ENCODE measurements at regions not wholly inside any gene's neighbourhood (a gene's known extent, or its start where the extent isn't known, plus 50 kb on each side); places are given as distances from the start of the nearest gene placed in this dataset.

DNA sequence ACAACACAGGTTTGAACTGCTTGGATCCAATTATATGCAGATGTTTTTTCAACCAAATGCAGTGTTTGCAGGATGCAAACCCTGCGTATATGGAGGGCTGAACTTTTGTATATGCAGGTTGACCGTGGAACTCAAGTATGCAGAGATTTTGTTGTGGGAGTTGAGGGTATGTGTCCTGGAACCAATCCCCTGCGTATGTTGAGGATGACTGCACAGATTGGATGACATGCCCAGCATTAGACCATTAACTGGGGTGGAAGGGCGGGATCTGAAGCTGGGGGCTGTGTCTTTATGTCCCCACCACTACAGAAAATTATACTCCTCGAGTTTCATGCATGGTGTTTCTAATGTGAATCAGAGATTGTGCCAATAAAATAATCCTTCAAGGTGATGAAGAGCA, 162.2 kb upstream of the RMST start:
- TF ChIP-seq, protein P1, sequence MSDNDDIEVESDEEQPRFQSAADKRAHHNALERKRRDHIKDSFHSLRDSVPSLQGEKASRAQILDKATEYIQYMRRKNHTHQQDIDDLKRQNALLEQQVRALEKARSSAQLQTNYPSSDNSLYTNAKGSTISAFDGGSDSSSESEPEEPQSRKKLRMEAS (IDR thresholded peaks at IDR 0.05): no peak
- TF ChIP-seq, protein P2, sequence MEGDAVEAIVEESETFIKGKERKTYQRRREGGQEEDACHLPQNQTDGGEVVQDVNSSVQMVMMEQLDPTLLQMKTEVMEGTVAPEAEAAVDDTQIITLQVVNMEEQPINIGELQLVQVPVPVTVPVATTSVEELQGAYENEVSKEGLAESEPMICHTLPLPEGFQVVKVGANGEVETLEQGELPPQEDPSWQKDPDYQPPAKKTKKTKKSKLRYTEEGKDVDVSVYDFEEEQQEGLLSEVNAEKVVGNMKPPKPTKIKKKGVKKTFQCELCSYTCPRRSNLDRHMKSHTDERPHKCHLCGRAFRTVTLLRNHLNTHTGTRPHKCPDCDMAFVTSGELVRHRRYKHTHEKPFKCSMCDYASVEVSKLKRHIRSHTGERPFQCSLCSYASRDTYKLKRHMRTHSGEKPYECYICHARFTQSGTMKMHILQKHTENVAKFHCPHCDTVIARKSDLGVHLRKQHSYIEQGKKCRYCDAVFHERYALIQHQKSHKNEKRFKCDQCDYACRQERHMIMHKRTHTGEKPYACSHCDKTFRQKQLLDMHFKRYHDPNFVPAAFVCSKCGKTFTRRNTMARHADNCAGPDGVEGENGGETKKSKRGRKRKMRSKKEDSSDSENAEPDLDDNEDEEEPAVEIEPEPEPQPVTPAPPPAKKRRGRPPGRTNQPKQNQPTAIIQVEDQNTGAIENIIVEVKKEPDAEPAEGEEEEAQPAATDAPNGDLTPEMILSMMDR (IDR thresholded peaks at IDR 0.05 in 2 of 3, conservative IDR thresholded peaks at IDR 0.05 in 1 of 3; ENCODE audit: borderline replicate concordance in 1 of 3, insufficient read depth in 1 of 3, low read depth in 2 of 3, low read length in 2 of 3): no peak
- TF ChIP-seq, protein P3, sequence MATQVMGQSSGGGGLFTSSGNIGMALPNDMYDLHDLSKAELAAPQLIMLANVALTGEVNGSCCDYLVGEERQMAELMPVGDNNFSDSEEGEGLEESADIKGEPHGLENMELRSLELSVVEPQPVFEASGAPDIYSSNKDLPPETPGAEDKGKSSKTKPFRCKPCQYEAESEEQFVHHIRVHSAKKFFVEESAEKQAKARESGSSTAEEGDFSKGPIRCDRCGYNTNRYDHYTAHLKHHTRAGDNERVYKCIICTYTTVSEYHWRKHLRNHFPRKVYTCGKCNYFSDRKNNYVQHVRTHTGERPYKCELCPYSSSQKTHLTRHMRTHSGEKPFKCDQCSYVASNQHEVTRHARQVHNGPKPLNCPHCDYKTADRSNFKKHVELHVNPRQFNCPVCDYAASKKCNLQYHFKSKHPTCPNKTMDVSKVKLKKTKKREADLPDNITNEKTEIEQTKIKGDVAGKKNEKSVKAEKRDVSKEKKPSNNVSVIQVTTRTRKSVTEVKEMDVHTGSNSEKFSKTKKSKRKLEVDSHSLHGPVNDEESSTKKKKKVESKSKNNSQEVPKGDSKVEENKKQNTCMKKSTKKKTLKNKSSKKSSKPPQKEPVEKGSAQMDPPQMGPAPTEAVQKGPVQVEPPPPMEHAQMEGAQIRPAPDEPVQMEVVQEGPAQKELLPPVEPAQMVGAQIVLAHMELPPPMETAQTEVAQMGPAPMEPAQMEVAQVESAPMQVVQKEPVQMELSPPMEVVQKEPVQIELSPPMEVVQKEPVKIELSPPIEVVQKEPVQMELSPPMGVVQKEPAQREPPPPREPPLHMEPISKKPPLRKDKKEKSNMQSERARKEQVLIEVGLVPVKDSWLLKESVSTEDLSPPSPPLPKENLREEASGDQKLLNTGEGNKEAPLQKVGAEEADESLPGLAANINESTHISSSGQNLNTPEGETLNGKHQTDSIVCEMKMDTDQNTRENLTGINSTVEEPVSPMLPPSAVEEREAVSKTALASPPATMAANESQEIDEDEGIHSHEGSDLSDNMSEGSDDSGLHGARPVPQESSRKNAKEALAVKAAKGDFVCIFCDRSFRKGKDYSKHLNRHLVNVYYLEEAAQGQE (IDR thresholded peaks at IDR 0.05; ENCODE audit: low read depth): no peak
- TF ChIP-seq POLR2A (IDR thresholded peaks at IDR 0.05; ENCODE audit: borderline replicate concordance, extremely low read depth, insufficient read depth, insufficient read length) (no peak), ZFX (IDR thresholded peaks at IDR 0.05) (no peak), EZH2 (IDR thresholded peaks at IDR 0.05) (no peak), RAD21 (IDR thresholded peaks at IDR 0.05; ENCODE audit: low read depth) (no peak)
- TF ChIP-seq, protein P4, sequence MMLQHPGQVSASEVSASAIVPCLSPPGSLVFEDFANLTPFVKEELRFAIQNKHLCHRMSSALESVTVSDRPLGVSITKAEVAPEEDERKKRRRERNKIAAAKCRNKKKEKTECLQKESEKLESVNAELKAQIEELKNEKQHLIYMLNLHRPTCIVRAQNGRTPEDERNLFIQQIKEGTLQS (IDR thresholded peaks at IDR 0.05): no peak
- TF ChIP-seq, protein P5, sequence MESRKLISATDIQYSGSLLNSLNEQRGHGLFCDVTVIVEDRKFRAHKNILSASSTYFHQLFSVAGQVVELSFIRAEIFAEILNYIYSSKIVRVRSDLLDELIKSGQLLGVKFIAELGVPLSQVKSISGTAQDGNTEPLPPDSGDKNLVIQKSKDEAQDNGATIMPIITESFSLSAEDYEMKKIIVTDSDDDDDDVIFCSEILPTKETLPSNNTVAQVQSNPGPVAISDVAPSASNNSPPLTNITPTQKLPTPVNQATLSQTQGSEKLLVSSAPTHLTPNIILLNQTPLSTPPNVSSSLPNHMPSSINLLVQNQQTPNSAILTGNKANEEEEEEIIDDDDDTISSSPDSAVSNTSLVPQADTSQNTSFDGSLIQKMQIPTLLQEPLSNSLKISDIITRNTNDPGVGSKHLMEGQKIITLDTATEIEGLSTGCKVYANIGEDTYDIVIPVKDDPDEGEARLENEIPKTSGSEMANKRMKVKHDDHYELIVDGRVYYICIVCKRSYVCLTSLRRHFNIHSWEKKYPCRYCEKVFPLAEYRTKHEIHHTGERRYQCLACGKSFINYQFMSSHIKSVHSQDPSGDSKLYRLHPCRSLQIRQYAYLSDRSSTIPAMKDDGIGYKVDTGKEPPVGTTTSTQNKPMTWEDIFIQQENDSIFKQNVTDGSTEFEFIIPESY (IDR thresholded peaks at IDR 0.05; ENCODE audit: extremely low read depth, insufficient replicate concordance, low read length): no peak

All from HCT116 (cell line).